IgD-negative memory B cell (primary cell): ENCODE measurements at regions not wholly inside any gene's neighbourhood (a gene's known extent, or its start where the extent isn't known, plus 50 kb on each side); places are given as distances from the start of the nearest gene placed in this dataset.
A peak's percentile ranks its signal among the peaks of the same experiment; 100 is the strongest.

Experiments
- H3K27ac Mint-ChIP-seq, 3 donors: one replicate each; pipeline ENCODE4 v1.8.0; 2020 to 2022; ENCODE audit warnings: mild to moderate bottlenecking in 3 of 3, mixed read lengths in 3 of 3, moderate library complexity in 1 of 3
- H3K27me3 Mint-ChIP-seq: one replicate; pipeline ENCODE4 v1.8.0; 2021; ENCODE audit warnings: mixed read lengths
- H3K36me3 Mint-ChIP-seq: one replicate; pipeline ENCODE4 v1.8.0; 2020; ENCODE audit warnings: mild to moderate bottlenecking, mixed read lengths
- H3K4me1 Mint-ChIP-seq, 3 donors: one replicate each; pipeline ENCODE4 v1.8.0; 2020 to 2022; ENCODE audit warnings: mixed read lengths in 3 of 3, mild to moderate bottlenecking in 1 of 3
- H3K4me3 Mint-ChIP-seq, 4 donors: one replicate each; pipeline ENCODE4 v1.8.0; 2020 to 2022; ENCODE audit warnings: mild to moderate bottlenecking in 4 of 4, mixed read lengths in 4 of 4, moderate library complexity in 3 of 4
- H3K9me3 Mint-ChIP-seq, 3 donors: one replicate each; pipeline ENCODE4 v1.8.0; 2020 to 2021; ENCODE audit warnings: mixed read lengths in 3 of 3, mild to moderate bottlenecking in 1 of 3

GRCh38 chr11:45597097-45597496, 68.3 kb downstream of the CHST1 start:
- Mint-ChIP-seq H3K27me3 (peaks cover 10% of the 10 kb centered on the region), H3K27ac (no peak overlapping the region), H3K36me3 (no peaks in the 10 kb centered on the region), H3K9me3 (peaks cover 3 to 6% (median 5%) of the 10 kb centered on the region in 3 donors), H3K4me1 (no peaks in the 10 kb centered on the region), H3K4me3 (no peak overlapping the region)

GRCh38 chr11:45596571-45596970, 68.9 kb downstream of the CHST1 start:
- Mint-ChIP-seq H3K4me3 (no peak overlapping the region), H3K27ac (no peak overlapping the region), H3K36me3 (no peaks in the 10 kb centered on the region), H3K9me3 (peaks cover 3 to 6% (median 5%) of the 10 kb centered on the region in 3 donors), H3K27me3 (peaks cover 9% of the 10 kb centered on the region), H3K4me1 (no peaks in the 10 kb centered on the region)

- H3K9me3 Mint-ChIP-seq, result peaks cover 0 to 2% (median 0%) of the 10 kb centered on the region in 3 donors
- no peaks in the 10 kb centered on the region for H3K4me1 Mint-ChIP-seq
- H3K4me3 Mint-ChIP-seq, result no peak overlapping the region
- no peak overlapping the region for H3K27ac Mint-ChIP-seq
- peaks cover 9% of the 10 kb centered on the region for H3K27me3 Mint-ChIP-seq
- H3K36me3 Mint-ChIP-seq, result no peaks in the 10 kb centered on the region
Observed at GRCh38 chr11:45593992-45594391, 71.4 kb downstream of the CHST1 start.

GRCh38 chr11:45592636-45593035, 72.8 kb downstream of the CHST1 start:
- H3K27me3 Mint-ChIP-seq, result peaks cover 7% of the 10 kb centered on the region
- no peaks in the 10 kb centered on the region for H3K36me3 Mint-ChIP-seq
- H3K4me3 Mint-ChIP-seq, result no peak overlapping the region

GRCh38 chr11:45590743-45591142, 74.7 kb downstream of the CHST1 start:
- Mint-ChIP-seq H3K9me3 (peaks cover 0 to 2% (median 0%) of the 10 kb centered on the region in 3 donors), H3K36me3 (no peaks in the 10 kb centered on the region), H3K27ac (no peak overlapping the region), H3K4me1 (no peaks in the 10 kb centered on the region), H3K27me3 (peaks cover 13% of the 10 kb centered on the region), H3K4me3 (no peak overlapping the region)

More at GRCh38 chr11:45592636-45593035, 72.8 kb downstream of the CHST1 start:
- Mint-ChIP-seq H3K9me3 (peaks cover 0 to 2% (median 0%) of the 10 kb centered on the region in 3 donors), H3K27ac (no peak overlapping the region), H3K4me1 (no peaks in the 10 kb centered on the region)

GRCh38 chr11:45585205-45585604, 80.2 kb downstream of the CHST1 start:
- Mint-ChIP-seq H3K36me3 (no peaks in the 10 kb centered on the region), H3K4me3 (no peak overlapping the region), H3K9me3 (peaks cover 0 to 4% (median 0%) of the 10 kb centered on the region in 3 donors), H3K27ac (peak overlapping the region in 1 of 3 donors; percentile 31), H3K27me3 (peaks cover 24% of the 10 kb centered on the region), H3K4me1 (no peaks in the 10 kb centered on the region)

- Mint-ChIP-seq H3K4me1 (no peaks in the 10 kb centered on the region), H3K27me3 (peaks cover 28% of the 10 kb centered on the region), H3K4me3 (no peak overlapping the region), H3K36me3 (no peaks in the 10 kb centered on the region), H3K27ac (no peak overlapping the region), H3K9me3 (peaks cover 0 to 2% (median 0%) of the 10 kb centered on the region in 3 donors)
Observed at GRCh38 chr11:45583981-45584566, 81.3 kb downstream of the CHST1 start.

- peaks cover 0 to 2% (median 0%) of the 10 kb centered on the region in 3 donors for H3K9me3 Mint-ChIP-seq
- H3K36me3 Mint-ChIP-seq, result no peaks in the 10 kb centered on the region
- no peaks in the 10 kb centered on the region for H3K4me1 Mint-ChIP-seq
- no peak overlapping the region for H3K27ac Mint-ChIP-seq
- no peak overlapping the region for H3K4me3 Mint-ChIP-seq
- peaks cover 30% of the 10 kb centered on the region for H3K27me3 Mint-ChIP-seq
Observed at GRCh38 chr11:45580399-45580798, 85.0 kb downstream of the CHST1 start.

- H3K27ac Mint-ChIP-seq, result no peak overlapping the region
- peaks cover 34% of the 10 kb centered on the region for H3K27me3 Mint-ChIP-seq
- no peaks in the 10 kb centered on the region for H3K36me3 Mint-ChIP-seq
- H3K4me3 Mint-ChIP-seq, result no peak overlapping the region
- peaks cover 0 to 1% (median 0%) of the 10 kb centered on the region in 3 donors for H3K4me1 Mint-ChIP-seq
- peaks cover 0 to 2% (median 0%) of the 10 kb centered on the region in 3 donors for H3K9me3 Mint-ChIP-seq
Observed at GRCh38 chr11:45578316-45578715, 87.1 kb downstream of the CHST1 start.

GRCh38 chr11:45577752-45578151, 87.7 kb downstream of the CHST1 start:
- no peaks in the 10 kb centered on the region for H3K36me3 Mint-ChIP-seq
- no peak overlapping the region for H3K4me3 Mint-ChIP-seq
- H3K9me3 Mint-ChIP-seq, result peaks cover 0 to 2% (median 0%) of the 10 kb centered on the region in 3 donors
- H3K27ac Mint-ChIP-seq, result no peak overlapping the region
- H3K4me1 Mint-ChIP-seq, result peaks cover 0 to 1% (median 0%) of the 10 kb centered on the region in 3 donors
- peaks cover 34% of the 10 kb centered on the region for H3K27me3 Mint-ChIP-seq

GRCh38 chr11:45576461-45577215, 88.8 kb downstream of the CHST1 start:
- peaks cover 0 to 1% (median 0%) of the 10 kb centered on the region in 3 donors for H3K4me1 Mint-ChIP-seq
- no peaks in the 10 kb centered on the region for H3K9me3 Mint-ChIP-seq
- no peak overlapping the region for H3K27ac Mint-ChIP-seq
- H3K4me3 Mint-ChIP-seq, result no peak overlapping the region
- H3K36me3 Mint-ChIP-seq, result no peaks in the 10 kb centered on the region
- peaks cover 25% of the 10 kb centered on the region for H3K27me3 Mint-ChIP-seq

GRCh38 chr11:45573728-45574127, 91.7 kb downstream of the CHST1 start:
- Mint-ChIP-seq H3K4me3 (no peak overlapping the region), H3K9me3 (no peaks in the 10 kb centered on the region), H3K27ac (no peak overlapping the region), H3K36me3 (no peaks in the 10 kb centered on the region), H3K4me1 (peaks cover 0 to 1% (median 0%) of the 10 kb centered on the region in 3 donors), H3K27me3 (peaks cover 17% of the 10 kb centered on the region)

- Mint-ChIP-seq H3K36me3 (no peaks in the 10 kb centered on the region), H3K4me3 (no peak overlapping the region), H3K27me3 (peaks cover 13% of the 10 kb centered on the region)
Observed at GRCh38 chr11:45572354-45573123, 92.9 kb downstream of the CHST1 start.

GRCh38 chr11:45569776-45570175, 95.6 kb downstream of the CHST1 start:
- Mint-ChIP-seq H3K36me3 (no peaks in the 10 kb centered on the region), H3K27ac (no peak overlapping the region), H3K4me1 (no peaks in the 10 kb centered on the region), H3K9me3 (no peaks in the 10 kb centered on the region), H3K27me3 (peaks cover 7% of the 10 kb centered on the region), H3K4me3 (no peak overlapping the region)

More at GRCh38 chr11:45572354-45573123, 92.9 kb downstream of the CHST1 start:
- peaks cover 0 to 1% (median 0%) of the 10 kb centered on the region in 3 donors for H3K4me1 Mint-ChIP-seq
- no peak overlapping the region for H3K27ac Mint-ChIP-seq
- no peaks in the 10 kb centered on the region for H3K9me3 Mint-ChIP-seq

- H3K4me1 Mint-ChIP-seq, result no peaks in the 10 kb centered on the region
- H3K27ac Mint-ChIP-seq, result no peak overlapping the region
Observed at GRCh38 chr11:45568049-45568448, 97.4 kb downstream of the CHST1 start.

More at GRCh38 chr11:45568049-45568448, 97.4 kb downstream of the CHST1 start:
- Mint-ChIP-seq H3K27me3 (no peaks in the 10 kb centered on the region), H3K36me3 (no peaks in the 10 kb centered on the region), H3K4me3 (no peak overlapping the region), H3K9me3 (no peaks in the 10 kb centered on the region)
